Amygdala (tissue), 56 donors: ENCODE measurements at regions not wholly inside any gene's neighbourhood (a gene's known extent, or its start where the extent isn't known, plus 50 kb on each side); places are given as distances from the start of the nearest gene placed in this dataset.

Source experiments
- DNase-seq, 56 donors: peaks; one replicate each; lab custom pipeline; 2025; lab: John Stamatoyannopoulos, UW

- no peak for DNase-seq
Measured at GRCh38 chr13:107778094-107778493, 437.2 kb downstream of the LIG4 start.

GRCh38 chr13:107770541-107770940 is 444.8 kb downstream of the LIG4 start:
- no peak for DNase-seq

GRCh38 chr13:107767119-107767518 is 448.2 kb downstream of the LIG4 start:
- no peak for DNase-seq

GRCh38 chr13:107765724-107766401 is 449.5 kb downstream of the LIG4 start:
- DNase-seq: no peak

DNA sequence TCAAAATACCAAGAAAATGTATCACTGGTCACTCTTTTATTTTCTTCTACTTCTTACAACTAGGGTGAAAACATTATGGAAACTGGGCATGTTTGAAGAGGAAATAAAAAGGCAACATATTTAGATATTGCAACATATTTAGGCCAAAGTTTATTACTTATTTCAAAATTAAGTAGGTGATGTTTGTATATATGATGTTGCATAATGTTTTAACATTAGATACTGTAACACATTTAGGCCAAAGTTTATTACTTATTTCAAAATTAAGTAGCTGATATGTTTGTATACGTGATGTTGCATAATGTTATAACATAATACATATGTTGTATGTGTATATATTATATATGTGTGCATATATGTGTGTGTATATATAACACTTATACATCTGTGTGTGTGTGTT is 451.3 kb downstream of the LIG4 start:
- DNase-seq: no peak

DNA sequence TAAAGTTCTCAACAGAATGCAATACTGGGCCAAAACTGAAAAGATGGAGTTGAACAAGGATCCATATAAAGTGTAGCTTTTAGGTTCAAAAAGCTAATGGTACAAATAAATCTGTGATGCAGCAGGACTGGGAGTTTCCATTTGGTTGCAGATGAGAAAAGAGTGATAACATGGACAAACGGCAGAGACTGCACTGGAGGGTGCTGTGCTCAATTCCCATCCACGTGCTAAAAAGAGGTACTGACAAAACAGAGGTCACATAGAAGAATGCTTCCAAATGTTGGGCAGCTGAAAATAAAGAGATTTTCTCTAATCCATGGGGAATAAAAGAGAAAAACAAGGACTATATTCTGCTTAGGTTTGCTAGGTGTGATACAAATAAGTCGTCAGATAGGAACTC is 461.6 kb downstream of the LIG4 start:
- DNase-seq: no peak

DNA sequence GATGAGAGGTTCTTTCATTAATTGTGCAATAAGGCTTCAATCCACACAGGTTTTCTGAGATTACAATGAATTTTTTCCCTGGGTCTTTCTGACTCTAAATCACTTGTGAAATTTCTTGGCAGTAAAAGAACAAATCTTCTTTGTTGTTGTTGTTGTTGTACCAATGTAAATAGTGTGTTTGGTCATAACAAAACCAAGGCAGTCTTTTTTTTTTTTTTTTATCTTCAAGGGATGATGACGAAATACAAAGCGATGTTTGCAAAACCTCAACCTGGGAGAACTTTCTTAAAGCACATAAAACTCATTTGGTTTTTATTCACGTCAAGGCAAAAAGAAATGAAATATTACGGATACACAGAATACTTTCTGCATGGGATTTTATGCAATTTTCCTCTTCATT is 462.0 kb downstream of the LIG4 start:
- DNase-seq: no peak

- DNase-seq: no peak
Measured at GRCh38 chr13:107743983-107744382, 471.4 kb downstream of the LIG4 start.

GRCh38 chr13:107743526-107743925 is 471.8 kb downstream of the LIG4 start:
- DNase-seq: no peak

DNA sequence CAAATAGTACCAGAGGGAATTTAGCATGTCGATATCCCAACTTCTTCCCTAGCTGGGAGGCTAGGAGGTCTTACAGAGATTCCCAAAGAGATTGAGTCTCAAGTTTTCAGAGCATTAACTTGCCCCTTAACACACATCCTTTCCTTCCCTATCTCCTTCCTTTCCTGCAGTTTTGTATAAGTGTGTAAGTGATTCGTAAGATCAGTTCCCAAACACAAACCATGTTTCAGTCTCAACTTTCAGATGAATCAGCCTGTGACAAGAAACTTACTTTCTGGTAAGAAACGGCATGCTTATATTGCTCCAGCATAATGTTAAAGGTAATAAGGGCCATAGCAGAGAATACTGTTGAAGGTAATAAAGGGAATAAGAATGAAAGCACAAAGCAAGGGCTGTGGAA is 472.2 kb downstream of the LIG4 start:
- no peak for DNase-seq

- DNase-seq: no peak
Measured at GRCh38 chr13:107742544-107742943, 472.8 kb downstream of the LIG4 start.

DNA sequence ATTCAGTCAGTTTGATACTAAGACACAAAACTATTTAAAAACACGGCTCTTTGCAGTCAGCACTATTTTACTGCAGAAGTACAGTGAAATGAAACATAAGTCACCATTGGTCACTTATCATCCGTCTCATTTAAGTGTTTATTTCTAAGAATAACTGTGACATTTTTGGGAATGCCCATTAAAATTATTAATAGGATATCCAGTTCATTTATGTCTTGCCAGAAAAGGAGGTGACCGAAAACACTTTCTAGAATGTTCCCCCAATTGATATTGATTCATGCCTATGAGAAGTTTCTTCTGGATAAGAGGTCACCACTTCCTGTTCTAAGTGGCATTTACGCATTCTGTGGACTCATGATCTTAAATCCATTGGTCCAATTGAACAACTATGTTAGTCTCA is 477.3 kb downstream of the LIG4 start:
- no peak for DNase-seq

- DNase-seq: no peak
Measured at GRCh38 chr13:107736731-107737130, 478.6 kb downstream of the LIG4 start.

- no peak for DNase-seq
Measured at GRCh38 chr13:107736170-107736569, 479.2 kb downstream of the LIG4 start.

GRCh38 chr13:107734891-107735625 is 480.3 kb downstream of the LIG4 start:
- peak in 2 of 56 donors; percentile 12 to 29 for DNase-seq

- no peak for DNase-seq
Measured at GRCh38 chr13:107733276-107733675, 482.1 kb downstream of the LIG4 start.

DNA sequence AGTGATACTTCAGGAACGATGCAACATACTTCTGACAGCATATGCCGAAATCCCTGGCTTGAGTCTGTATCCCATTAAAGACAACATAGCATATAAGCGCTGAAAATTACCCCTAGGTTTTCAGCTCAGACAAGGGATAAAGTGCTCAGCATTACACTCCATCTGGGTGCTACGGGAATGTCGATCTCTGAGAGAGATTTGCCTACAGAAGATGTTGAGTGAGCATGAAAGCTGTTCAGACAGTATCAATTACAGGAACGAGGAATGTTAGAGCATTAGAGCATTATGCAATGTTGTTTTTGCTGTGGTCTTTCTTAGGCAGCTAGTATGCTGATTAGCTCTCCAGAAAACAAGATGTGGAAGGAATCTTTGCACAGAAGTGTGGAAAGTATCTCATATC is 484.5 kb downstream of the LIG4 start:
- DNase-seq: no peak

DNA sequence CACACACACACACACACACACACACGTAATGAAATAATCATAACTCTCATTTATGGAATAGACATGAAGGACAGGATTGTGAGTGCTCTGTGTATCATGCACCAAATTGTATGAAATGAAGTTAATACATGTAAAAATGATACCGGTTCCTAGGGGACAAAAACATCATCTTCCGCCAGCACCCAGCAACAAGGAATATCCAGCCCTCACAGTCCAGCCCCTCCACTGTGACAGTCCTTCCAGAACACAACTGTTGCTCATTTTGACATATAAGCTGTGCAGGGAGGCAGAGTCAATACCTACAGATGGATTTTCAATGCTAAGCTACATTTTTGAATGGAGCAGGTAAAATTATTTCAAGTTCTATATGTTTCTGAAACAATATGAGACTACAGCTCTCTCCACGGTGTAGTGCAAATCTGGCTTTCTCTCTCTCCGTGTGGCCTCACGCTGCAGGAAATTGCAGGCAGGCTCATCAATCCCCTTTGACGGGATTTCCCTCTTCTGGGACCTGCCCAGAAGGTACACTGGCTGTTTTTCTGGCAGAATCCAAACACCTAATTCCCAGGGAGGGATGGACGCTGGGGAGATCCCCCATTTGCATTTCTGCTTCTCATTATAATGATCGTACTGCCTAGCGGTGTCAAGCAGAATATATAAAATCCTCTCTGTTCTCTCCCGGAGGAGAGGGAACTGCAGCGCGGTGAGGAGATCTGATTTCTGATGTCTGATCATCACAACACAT is 494.0 kb downstream of the LIG4 start:
- no peak for DNase-seq

DNA sequence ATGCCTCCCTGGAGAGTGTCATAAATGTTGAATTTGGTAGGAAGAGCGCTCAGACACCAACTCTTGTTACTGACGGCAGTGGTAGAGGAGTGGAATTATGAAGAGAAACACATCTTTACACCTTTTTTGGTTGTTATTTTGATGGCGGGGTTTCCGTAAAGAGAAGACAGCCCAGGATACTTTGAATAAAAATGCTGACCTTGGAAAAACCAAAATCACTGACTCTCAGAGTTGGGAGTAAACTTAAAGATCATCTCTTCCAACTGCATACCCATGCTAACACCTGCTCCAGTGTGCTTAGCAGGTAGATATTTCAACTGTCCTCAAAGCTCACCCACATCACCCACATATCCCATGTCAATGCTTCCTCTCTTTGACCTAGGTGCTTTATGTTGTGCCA is 498.6 kb downstream of the LIG4 start:
- DNase-seq: no peak

GRCh38 chr13:107716241-107716640 is 499.1 kb downstream of the LIG4 start:
- no peak for DNase-seq

DNA sequence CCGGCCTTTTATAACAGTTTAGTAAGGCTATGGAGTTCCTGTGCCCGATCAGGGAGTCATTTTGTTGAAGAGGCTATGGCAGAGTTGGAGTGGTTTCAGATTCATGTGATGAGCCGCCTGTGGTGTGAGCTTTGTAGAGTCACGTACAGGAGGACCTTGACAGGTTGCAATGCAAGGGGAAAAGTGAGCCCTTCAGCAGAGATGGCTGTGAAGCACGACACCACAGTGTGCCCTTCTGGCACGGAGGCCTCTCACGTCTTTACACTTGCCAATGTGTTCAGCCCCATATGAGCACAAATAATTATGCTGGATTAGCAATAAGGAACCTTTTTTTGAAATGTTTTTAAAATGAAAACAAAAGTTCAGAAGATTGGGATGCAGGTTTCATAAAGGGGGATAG is 499.8 kb downstream of the LIG4 start:
- DNase-seq: no peak

DNA sequence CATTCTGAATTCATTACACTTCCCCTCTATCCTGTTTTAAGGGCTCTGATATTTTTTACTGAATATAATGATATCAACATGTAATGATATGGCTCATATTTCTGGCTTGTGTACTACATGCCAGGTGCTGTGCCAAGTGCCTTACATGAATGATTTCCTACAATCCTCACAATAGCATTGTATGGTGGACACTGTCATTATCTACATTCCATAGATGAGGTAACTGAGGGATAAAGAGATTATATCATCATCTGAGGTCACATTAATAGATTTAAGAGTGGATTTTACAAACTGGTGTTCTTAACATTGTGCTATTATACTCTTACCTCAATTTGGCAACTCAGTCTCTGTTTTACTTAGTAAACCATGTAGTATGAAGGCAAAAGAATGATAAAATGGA is 502.0 kb downstream of the LIG4 start:
- no peak for DNase-seq
